NB4 (cell line): ENCODE measurements at regions not wholly inside any gene's neighbourhood (a gene's known extent, or its start where the extent isn't known, plus 50 kb on each side); places are given as distances from the start of the nearest gene placed in this dataset.

ENCODE experiments used
- MYC ChIP-seq: IDR thresholded peaks from 2 replicates; pipeline ENCODE4 v1.6.1; 2011; ENCODE audit warnings: low read depth, low read length
- POLR2A ChIP-seq: IDR thresholded peaks from 2 replicates; pipeline ENCODE4 v1.6.1; 2011; ENCODE audit warnings: mild to moderate bottlenecking; ENCODE audit not compliant: insufficient read length; ENCODE audit errors: extremely low read depth
- TF ChIP-seq, protein P1 (sequence below): IDR thresholded peaks from one replicate; pipeline ENCODE4 v1.5.1; 2012; ENCODE audit warnings: low read depth, low read length

DNA sequence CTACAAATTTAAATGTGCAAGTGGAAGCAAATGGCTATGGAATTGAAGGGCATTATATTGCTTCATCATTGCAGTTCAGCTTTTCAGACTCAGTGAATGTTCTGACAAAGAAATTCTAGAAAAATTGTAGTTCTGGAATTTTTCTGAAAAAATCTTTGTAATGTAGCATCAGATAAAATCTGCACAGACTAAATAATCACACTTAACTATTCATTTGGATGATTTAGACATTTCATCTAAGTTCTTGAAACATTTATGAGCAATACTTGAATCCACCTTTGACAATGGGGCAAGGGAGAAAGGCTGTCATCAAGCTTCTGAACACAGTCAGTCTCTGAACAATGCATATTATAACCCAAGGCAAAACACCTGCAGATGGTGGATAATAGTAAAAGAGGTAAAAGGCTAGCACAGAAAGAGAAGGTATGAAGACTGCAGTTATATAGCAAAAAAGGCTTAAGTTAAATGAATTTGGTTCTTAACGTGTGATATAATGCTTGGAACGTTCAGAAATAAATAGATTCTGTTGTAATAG lies 1352.0 kb upstream of the NUDT12 start:
- TF ChIP-seq MYC (no peak), POLR2A (no peak)
- TF ChIP-seq, protein P1, sequence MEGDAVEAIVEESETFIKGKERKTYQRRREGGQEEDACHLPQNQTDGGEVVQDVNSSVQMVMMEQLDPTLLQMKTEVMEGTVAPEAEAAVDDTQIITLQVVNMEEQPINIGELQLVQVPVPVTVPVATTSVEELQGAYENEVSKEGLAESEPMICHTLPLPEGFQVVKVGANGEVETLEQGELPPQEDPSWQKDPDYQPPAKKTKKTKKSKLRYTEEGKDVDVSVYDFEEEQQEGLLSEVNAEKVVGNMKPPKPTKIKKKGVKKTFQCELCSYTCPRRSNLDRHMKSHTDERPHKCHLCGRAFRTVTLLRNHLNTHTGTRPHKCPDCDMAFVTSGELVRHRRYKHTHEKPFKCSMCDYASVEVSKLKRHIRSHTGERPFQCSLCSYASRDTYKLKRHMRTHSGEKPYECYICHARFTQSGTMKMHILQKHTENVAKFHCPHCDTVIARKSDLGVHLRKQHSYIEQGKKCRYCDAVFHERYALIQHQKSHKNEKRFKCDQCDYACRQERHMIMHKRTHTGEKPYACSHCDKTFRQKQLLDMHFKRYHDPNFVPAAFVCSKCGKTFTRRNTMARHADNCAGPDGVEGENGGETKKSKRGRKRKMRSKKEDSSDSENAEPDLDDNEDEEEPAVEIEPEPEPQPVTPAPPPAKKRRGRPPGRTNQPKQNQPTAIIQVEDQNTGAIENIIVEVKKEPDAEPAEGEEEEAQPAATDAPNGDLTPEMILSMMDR: no peak
